H1 (cell line): ENCODE measurements at regions not wholly inside any gene's neighbourhood (a gene's known extent, or its start where the extent isn't known, plus 50 kb on each side); places are given as distances from the start of the nearest gene placed in this dataset.

ENCODE experiments used
- FOSL1 ChIP-seq: IDR thresholded peaks from 2 replicates; pipeline ENCODE4 v1.6.1; 2011; ENCODE audit warnings: mild to moderate bottlenecking, low read depth, low read length, moderate library complexity; ENCODE audit not compliant: insufficient read depth
- RBBP5 ChIP-seq: IDR thresholded peaks from 2 replicates; pipeline ENCODE4 v1.7.1; 2012; ENCODE audit warnings: low read depth, mild to moderate bottlenecking, inconsistent platforms, low read length, moderate library complexity, borderline replicate concordance
- SP1 ChIP-seq: IDR thresholded peaks from 2 replicates; pipeline ENCODE4 v1.6.1; 2011; ENCODE audit warnings: low read depth, low read length
- TBP ChIP-seq: IDR thresholded peaks from 2 replicates; pipeline ENCODE4 v1.6.1; 2011; ENCODE audit warnings: low read depth, low read length, improper control_type of control experiment

DNA sequence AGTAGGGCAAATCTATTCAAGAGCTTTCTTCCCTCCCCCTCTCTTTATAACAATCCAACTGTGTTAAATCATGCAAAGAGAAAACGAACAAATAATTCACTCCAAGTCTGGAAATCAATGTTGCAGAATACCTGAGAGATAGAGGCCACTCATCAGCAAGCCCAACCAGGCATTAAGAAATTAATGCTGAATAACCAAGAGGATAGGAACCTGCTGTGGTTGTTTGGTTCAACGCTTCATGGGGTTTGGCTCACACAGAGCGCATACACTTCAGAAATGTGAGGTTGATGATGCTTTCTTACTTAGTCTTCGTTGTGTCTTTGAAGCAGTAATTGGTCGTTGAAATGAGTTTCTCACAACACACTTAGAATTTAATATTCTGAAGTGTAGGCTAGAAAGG, 1540.0 kb upstream of the PABPC4L start (continued):
- TF ChIP-seq RBBP5 (no peak), SP1 (no peak), FOSL1 (no peak), TBP (no peak)
